HG03025 (cell line): ENCODE measurements at regions not wholly inside any gene's neighbourhood (a gene's known extent, or its start where the extent isn't known, plus 50 kb on each side); places are given as distances from the start of the nearest gene placed in this dataset.

Source experiments
- ATAC-seq: cut with Tn5 transposase; IDR thresholded peaks from one replicate; pipeline ENCODE4 v1.9.1; 2021; ENCODE audit warnings: mild to moderate bottlenecking, moderate library complexity; ENCODE audit not compliant: unreplicated experiment, low FRiP score

DNA sequence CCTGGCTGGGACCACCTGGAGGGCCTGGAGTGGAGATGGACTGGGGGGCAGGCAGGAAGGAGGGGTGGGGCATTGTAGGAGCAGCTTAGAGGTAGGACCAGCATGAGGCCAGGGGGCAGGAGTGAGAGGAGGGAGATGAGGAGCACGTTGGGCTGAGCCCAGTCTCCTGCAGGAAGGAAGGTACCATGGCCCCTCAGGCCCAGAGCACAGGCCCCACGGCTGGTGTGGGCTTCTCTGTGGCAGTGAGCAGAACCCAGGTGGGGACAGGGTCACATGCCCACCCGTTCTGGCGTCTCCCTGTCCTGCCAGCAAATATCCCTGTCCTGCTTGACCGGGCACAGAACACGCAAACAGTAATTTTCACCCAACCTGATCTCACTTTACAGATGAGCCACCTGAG lies 141.8 kb downstream of the ENGASE start:
- ATAC-seq, result no peak

DNA sequence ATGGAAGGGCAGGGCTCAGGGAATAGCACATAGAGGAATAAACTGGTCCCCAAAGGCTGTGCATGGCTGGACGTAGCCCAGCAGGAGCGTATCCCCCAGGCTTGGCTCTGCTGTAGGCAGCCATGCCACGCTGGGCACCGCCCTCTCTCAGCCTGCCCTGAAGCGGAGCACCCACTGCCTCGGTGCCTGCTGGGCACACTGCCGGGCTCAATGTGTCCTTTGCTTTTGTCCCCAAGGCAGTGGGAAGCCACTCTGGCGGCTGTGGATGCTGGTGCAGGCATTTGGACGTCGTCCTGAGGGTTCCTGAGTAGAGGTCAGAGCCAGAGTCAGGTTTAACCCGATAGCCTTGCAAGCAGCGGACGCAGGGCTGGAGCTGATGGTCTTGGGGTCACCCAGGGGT lies 141.0 kb downstream of the ENGASE start:
- ATAC-seq, result no peak

DNA sequence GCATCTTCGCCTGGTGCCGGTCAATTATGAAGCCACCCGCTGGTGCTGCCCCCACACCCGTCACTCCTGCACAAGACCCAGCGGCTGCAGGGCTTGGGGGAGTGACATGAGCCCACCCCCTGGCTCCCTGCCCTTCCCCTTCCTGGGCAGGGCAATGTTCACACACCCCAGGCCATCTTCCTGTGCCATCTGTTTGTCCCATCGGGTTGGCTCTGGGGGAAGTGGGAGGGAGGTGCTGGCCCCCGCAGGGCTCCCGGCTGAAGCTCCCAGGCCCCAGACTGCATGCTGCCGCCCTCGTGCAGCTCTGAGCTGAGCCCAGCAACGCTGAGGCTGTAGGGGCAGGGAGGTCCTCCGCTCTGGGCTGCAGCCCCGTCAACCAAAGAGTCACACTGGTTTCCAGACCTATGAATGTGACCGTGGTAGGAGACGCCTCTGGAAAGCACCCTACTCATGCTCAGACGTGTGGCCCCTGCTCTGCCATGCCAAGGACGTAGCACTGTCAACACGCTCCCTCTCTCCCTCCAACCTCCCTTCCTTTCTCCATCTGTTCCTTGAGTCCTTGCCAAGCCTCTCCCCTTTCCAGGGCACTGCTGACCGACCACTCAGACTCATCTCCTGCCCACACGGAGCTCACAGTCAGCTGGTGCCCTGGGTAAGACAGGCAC lies 140.4 kb downstream of the ENGASE start:
- no peak for ATAC-seq

DNA sequence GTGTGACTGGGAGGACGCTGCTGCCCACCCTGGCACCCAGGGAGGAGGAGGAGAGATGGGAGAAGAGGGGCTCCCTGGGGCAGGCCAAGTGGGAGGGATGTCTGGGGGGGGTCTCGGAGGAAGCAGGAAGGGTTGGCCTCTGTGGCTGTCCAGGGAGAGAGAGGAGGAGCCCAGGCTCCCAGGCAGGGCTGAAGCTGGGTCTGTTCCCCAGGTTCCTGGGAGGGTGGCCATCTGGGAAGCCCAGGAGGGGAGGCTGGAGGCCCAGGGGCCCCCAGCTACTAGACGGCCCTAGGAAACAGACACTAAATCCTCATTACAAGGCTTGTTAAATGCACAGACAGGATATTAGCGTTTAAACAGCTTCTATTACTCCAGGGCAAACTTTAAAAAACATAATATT lies 139.8 kb downstream of the ENGASE start:
- ATAC-seq, result no peak

DNA sequence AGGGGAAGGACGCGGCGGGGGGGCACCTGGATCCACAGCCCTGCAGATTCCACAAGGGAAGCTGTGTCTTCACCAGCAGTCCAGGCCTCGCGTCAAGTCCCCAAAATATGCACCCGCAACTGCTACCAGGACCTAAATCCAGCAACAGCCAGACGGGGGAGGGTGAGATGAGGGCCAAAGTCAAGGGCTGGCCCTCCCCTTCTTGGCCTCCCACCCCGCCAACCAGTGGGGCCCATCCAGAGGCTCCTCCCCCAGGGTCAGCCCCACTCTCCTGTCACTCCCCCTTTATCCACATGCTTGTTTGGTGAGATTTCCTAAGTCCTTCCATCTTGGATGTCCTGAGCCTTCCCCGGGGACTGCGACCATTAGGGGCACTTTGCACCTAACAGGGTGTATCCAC lies 138.7 kb downstream of the ENGASE start:
- ATAC-seq, result no peak

DNA sequence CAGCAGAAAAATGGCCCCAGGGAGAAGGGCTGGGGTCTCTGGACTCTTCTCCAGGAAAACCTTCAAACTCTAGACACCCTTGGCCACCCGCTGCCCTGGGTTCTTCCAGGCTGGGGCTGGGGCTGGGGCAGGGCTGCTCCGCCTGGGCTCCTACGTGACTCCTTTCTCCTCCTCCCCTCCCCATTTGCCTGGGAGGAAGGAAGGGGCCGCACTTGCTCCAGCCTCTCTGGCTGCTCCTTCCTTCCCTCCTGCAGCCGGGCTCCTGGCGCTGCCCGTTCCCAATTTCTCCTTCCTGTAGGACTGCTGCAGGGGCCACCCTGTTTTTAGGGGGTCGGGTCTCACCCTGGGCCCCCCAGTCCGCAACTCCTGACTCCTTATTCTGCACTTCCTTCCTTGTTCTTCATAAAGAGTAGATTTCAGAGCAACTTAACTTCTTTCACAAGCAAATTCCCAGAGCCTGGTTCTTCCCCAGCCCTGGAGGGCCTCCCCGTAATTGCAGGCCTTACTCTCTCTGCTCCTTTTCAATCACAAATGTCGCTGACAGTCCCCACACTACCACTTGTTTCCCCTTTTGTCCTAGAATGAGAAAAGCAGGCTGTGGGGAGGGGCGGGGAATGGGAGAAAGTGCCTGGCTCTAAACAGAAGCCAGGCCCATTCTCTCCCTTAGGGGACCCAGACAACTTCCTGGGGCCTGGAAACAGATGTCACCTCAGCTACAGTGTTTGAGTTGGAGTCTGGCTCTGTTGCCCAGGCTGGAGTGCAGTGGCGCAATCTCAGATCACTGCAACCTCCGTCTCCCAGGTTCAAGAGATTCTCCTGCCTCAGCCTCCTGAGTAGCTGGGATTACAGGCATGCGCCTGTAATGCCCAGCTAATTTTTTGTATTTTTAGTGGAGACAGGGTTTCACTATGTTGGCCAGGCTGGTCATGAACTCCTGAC lies 137.8 kb downstream of the ENGASE start:
- no peak for ATAC-seq

DNA sequence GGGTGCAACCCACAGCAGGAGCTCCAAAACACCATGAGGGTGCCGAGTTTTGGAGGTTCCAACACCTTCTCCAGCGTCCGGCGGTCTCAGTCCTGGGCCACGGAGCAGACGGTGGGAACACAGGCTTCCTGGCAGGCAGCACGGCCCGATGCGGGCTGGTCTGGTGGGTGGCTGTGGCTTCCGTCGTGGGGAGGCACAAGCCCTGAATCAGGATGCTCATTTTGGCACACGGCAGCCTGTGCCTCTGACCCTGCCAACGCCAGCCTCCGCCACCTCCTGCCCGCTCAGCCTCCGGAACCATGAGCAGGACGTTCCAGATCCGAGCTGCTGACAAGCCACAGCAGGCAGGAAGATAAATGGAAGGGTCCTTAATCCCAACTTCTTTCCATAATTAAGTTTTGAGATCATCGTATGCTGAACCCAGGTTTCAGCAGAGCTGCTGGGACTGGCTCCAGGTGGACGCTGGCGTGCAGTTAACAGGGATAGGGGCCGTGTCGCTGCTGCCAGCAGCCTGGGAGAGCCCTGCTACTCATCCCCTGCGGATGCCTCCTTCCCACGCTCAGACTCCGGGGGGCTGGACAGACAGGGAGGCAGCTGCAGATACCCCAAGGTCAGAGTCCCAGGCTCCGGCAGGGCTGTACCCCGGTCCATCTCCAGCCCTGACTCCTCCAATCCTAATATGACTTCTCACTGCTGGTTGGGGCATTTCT lies 136.6 kb downstream of the ENGASE start:
- no peak for ATAC-seq

DNA sequence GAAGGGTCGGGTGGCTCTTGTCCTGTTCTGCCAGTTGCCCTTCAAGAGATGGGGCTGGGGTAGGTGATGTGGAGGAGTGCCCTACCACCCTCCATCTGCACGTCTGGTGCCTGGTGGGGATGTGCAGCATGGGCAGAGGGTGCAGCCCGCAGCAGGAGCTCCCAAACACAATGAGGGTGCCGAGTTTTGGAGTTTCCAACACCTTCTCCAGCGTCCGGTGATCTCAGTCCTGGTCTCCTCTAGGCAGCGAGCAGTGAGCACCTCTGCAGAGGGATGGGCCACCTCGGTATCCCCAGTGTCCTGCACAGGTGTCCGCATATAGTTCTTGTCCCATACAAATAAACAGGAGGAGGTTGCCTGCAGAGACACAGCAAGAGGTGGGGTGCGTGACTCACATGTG lies 136.0 kb downstream of the ENGASE start:
- no peak for ATAC-seq

DNA sequence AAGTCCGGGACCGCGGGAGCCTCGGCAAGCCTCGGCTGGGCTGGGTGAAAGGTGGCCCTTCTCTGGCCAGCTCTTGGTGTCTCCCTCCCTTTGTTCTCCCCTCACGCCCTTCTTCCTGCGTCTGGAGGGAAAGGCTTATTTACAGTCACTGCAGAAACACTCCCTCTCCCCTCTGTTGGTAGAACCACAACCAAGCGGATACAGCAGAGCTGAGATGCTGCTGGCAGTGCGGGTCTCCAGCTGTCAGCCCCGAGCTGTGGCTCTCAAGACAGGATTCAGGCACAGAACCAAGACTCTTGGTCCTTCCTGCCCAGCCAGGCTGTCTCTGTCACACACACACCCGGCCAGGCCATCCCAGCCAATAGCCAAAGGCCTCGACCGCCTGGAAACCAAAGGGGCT lies 133.3 kb downstream of the ENGASE start:
- no peak for ATAC-seq

DNA sequence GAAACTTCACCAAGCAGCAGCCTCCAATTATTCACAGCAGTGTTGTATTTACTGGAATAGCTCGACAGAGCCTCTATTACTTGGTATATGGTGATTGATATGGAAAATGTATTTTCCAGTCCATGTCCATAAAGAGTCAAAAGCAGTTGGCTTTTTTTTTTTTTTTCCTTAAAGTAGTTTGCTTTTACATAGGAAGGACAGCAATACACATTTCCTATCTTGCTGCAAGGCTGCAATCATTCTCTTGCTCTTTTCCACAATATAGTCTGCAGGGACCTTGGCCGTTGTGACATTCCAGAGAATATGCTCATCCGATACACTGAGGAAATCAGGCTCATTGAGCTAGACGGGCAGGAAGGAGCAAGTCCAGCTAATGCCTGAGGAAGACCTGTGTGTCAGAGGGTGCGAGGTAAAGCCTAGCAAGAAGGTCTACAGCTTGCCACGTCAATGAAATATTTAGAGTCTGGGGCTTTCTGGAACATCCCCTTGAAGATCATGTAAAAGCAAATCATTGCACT lies 131.1 kb downstream of the ENGASE start:
- ATAC-seq, result no peak

DNA sequence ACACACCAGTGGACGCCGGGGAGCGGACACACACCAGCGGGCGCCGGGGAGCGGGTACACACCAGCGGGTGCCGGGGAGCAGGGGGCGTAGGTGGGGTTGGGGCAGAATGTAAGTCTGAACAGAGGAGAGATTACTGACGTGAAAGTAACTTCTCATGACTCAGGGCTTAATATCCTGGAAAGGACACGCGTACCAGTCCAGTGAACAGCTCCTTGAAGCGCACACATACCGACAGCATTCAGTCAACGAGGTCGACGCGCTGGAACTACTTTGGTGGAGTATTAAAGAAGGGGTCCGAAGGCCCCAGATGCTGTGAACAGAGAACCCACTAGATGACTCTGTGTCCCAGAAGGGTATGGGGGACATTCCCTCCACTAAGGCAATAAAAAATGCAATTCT lies 129.6 kb downstream of the ENGASE start:
- ATAC-seq, result no peak

DNA sequence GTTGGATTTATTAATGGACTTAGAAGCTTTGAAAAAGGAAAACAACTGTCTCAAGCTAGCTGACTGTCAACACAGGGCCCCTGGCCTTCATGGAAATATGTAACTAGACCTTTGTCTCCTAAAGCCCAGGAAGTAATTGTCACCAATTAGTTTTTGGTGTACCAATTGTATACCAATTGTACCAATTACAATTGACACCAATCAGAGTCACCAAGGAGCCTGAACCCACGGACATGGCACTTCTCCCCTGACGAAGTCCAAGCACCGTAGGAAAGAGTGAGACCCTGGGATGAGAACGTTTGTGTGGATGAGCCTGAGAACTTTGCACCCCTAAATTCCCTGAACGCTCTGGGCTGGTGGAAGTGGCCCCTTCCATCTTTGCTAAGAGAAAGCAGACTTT lies 129.0 kb downstream of the ENGASE start:
- ATAC-seq, result no peak

DNA sequence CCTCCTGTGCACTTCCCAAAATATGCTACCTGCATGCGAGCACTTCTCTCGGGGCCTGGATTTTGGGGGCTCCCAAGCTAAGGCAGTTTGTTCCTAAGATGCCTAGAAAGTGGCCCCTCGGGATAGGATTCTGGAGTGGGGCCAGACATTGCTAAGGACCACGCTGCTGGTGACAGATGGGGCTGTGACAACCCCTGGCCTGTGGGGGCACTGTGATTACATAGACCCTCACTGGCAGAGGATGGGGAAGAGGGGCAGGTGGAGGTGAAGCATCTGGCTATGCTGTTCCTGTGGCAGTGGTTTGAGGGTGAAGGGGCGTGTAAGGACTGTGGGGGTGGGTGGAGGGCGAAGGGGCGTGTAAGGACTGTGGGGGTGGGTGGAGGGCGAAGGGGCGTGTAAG lies 128.4 kb downstream of the ENGASE start:
- no peak for ATAC-seq

DNA sequence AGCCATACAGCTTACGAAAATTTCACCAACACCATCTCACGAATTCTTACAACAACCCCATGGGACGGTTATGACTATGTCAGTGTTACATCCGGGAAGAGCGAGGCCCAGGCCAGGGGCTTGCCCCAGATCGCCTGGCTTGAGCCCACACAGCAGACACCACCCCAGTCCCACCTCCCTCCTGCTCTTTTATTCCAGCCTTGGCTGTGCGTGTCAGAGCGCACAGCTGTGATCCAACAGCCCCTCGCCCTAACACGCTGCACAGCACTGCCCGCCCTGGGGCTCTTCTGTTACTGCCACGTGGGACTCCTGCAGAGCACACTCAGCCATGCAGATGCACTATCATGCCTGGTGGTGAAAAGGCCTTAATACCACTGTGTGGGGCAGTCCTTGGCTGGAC lies 127.9 kb downstream of the ENGASE start:
- no peak for ATAC-seq

DNA sequence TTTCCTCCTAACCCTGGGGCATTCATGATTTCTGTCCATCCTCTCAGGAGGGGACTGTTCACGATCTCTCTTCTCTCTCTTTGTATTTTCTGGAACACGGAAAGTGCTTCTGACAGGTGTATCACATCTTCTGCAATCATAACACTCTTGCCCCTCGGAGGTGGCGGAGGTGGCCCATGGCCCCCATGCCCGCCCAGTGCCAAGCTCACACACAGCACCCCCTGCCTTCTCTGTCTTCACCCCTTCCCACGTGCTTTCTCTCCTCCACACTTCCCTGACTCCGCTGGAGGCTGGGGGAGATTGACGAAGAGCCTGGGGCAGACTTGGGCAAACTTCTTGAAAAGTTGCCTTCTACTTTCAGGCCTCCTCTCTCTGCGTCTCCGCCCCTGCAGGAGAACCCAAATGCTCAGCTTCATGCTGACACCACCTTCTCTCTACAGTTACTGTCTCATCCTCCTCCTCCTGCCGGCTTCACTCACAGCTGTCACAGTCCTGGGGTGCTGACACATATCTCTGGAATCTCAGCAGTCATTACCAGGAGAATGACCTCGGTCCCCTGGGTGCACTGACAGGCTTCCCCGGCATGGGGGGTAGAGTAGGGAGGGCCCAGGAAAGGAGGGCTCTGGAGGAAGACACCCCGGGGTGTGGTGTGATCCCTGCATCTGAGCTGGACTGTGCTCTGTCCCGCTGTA lies 127.1 kb downstream of the ENGASE start:
- ATAC-seq, result no peak

DNA sequence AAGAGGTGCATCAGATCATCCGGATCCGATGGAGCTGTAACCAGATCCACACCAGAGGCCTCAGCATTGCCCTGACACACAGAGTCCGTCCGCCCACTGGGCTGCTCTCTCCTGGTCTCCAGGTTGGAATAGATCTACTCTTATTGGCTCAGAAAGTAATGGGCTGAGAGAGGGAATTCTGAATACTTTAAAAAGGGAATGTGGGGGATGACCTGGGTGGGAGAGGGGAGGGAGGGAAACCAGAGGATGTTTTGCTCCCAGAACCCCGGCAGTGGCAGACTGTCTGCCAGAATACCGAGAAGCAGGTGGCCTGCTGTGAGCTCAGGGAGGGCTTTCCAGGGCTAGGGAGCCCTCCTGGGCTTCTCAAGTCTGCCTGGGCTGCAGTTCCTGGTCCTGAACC lies 126.5 kb downstream of the ENGASE start:
- no peak for ATAC-seq

DNA sequence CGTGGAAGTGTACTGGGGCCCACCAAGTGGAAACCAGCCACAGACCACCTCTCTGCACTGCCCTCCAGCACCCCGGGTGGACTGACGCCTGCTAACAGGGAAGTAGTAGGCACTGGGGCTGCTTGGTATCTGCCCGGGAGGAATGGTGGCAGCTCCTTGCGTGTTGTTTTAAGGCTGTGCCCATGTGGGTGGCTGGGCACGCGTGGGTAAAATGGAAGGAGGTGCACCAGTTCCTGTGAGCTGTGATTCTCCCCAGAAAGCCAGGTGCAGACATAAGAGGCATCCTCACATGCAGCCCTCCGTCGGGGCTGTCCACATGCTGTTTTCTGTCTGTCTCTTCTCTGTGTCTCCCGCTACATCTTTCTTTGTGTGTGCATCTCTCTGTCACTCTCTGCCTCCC lies 122.3 kb downstream of the ENGASE start:
- ATAC-seq, result no peak

DNA sequence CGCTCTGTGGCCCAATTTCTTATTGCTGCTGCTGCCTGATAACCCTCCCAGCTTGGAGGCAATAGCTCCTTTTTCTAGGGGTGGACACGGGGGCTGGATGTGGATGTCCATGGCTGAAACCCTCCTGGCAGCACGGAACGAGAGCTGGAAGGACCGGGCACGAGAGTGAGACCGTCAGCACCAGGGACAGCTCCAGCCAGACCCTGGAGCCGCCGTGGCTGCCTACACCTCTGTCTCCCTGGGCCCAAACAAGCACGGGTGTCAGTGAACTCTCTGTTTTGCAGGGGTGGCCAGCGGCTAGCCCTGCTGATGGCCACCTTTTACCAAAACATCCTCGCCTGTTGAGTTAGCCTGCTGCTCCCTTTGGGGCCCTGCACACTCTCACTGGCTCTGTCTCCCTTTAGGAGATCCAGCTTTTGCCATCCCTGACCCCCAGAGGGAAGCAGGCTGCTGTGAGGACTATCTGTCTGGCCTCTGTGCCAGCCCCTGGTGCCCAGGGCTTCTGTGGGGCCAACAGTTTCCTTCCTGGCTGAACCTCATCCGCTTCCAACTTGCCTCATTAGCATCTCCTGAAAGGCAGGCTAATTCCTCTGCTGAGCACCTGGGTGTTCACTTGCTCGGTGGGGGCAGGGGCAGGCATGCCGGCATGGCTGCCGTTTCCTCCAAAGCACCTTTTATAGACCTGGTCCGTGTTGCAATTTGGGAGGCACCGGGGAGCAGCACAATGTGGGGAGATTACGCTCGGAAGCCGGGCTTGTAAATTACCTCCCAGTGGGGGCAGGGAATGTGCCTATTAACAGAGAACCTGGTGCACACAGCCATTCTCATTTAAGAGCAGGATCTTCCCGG lies 118.1 kb downstream of the ENGASE start:
- no peak for ATAC-seq

DNA sequence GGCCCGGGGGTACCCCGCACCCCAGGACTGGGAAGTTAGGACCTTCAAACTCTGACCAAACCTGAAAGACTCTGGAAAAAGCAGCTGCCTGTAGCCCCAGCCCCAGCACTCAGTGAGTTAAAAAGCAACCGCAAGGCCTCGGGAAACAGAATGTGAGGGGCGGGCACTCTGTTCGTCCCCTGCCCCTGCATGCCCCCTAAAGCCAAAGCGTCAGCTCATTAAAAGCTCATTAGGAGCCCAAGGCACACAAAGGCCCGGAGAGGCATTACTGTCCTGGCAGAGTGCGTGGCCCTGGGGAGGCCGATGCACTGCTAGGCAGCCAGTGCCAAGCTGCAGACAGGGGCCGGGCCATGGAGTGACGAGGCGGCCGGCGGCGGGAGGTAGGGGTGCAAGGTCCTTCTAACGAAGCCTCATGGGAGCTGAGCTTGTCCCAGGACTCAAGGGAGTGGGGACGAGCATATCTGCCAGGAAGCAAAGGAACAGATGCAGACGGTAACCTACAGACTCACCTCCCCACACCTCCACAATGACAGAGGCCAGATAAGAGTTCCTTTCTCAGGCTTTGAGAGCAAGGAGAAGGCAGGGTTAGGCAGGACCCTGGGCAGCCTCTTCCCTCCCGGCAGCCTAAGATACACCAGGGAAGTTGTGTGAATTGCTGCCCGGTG lies 116.8 kb downstream of the ENGASE start:
- no peak for ATAC-seq
